Progenitor cell of endocrine pancreas (in vitro differentiated cells): ENCODE measurements at regions not wholly inside any gene's neighbourhood (a gene's known extent, or its start where the extent isn't known, plus 50 kb on each side); places are given as distances from the start of the nearest gene placed in this dataset.
"Not testable (repeated sequence)": the region's sequence is repeated elsewhere in the genome, so short reads cannot be mapped to it uniquely, and the experiment has no call there.

ENCODE experiments used
- DNase-seq: peaks from one replicate; pipeline ENCODE4 v3.0.0; 2021; ENCODE audit warnings: low spot score; ENCODE audit not compliant: unreplicated experiment
- H3K27ac Mint-ChIP-seq: 2 replicates; pipeline ENCODE4 v1.8.0; 2021; ENCODE audit warnings: mild to moderate bottlenecking, moderate library complexity, mixed read lengths
- H3K27me3 Mint-ChIP-seq: 2 replicates; pipeline ENCODE4 v1.8.0; 2021; ENCODE audit warnings: mixed read lengths
- H3K36me3 Mint-ChIP-seq: 2 replicates; pipeline ENCODE4 v1.8.0; 2022; ENCODE audit warnings: mixed read lengths; ENCODE audit not compliant: insufficient read depth
- H3K4me1 Mint-ChIP-seq: 2 replicates; pipeline ENCODE4 v1.8.0; 2021; ENCODE audit warnings: low read depth, mixed read lengths
- H3K4me3 Mint-ChIP-seq: 2 replicates; pipeline ENCODE4 v1.8.0; 2021; ENCODE audit warnings: low read depth, mild to moderate bottlenecking, moderate library complexity, mixed read lengths
- H3K9me3 Mint-ChIP-seq: 2 replicates; pipeline ENCODE4 v1.8.0; 2021; ENCODE audit warnings: low read depth, mixed read lengths
- CTCF ChIP-seq: fragments of 200-600 bp; sonication (generic); IDR thresholded peaks from one replicate; pipeline ENCODE4 v1.5.0; 2021; ENCODE audit warnings: antibody characterized with exemption, mild to moderate bottlenecking; ENCODE audit not compliant: unreplicated experiment

GRCh38 chr3:4065085-4065484 lies 238.1 kb upstream of the SETMAR start:
- peaks cover 13% of the 10 kb centered on the region for H3K9me3 Mint-ChIP-seq
- peaks cover 8% of the 10 kb centered on the region for H3K4me1 Mint-ChIP-seq
- TF ChIP-seq CTCF: no peak
- H3K27ac Mint-ChIP-seq: no peak overlapping the region
- no peak overlapping the region for H3K4me3 Mint-ChIP-seq
- DNase-seq: no peak
- no peaks in the 10 kb centered on the region for H3K27me3 Mint-ChIP-seq
- peaks cover 3% of the 10 kb centered on the region for H3K36me3 Mint-ChIP-seq

GRCh38 chr3:4065554-4065953 lies 237.6 kb upstream of the SETMAR start:
- peaks cover 5% of the 10 kb centered on the region for H3K4me1 Mint-ChIP-seq
- no peak overlapping the region for H3K4me3 Mint-ChIP-seq
- H3K27ac Mint-ChIP-seq: no peak overlapping the region
- DNase-seq: no peak
- TF ChIP-seq CTCF: no peak
- no peaks in the 10 kb centered on the region for H3K27me3 Mint-ChIP-seq
- H3K9me3 Mint-ChIP-seq: peaks cover 13% of the 10 kb centered on the region
- H3K36me3 Mint-ChIP-seq: peaks cover 3% of the 10 kb centered on the region

- no peak for TF ChIP-seq CTCF
- Mint-ChIP-seq H3K36me3 (peaks cover 6% of the 10 kb centered on the region), H3K4me1 (peaks cover 10% of the 10 kb centered on the region), H3K4me3 (no peak overlapping the region), H3K27ac (no peak overlapping the region), H3K9me3 (peaks cover 15% of the 10 kb centered on the region), H3K27me3 (no peaks in the 10 kb centered on the region)
- no peak for DNase-seq
Measured at GRCh38 chr3:4067893-4068292, 235.3 kb upstream of the SETMAR start.

- Mint-ChIP-seq H3K27me3 (no peaks in the 10 kb centered on the region), H3K4me1 (peaks cover 10% of the 10 kb centered on the region), H3K36me3 (peaks cover 7% of the 10 kb centered on the region), H3K9me3 (peaks cover 25% of the 10 kb centered on the region), H3K4me3 (no peak overlapping the region), H3K27ac (no peak overlapping the region)
- TF ChIP-seq CTCF: no peak
- DNase-seq: no peak
Measured at GRCh38 chr3:4069796-4070195, 233.4 kb upstream of the SETMAR start.

GRCh38 chr3:4071481-4072184 lies 231.5 kb upstream of the SETMAR start:
- no peak for DNase-seq
- Mint-ChIP-seq H3K4me1 (peaks cover 10% of the 10 kb centered on the region), H3K9me3 (peaks cover 34% of the 10 kb centered on the region), H3K27ac (no peak overlapping the region), H3K36me3 (peaks cover 12% of the 10 kb centered on the region), H3K4me3 (no peak overlapping the region), H3K27me3 (no peaks in the 10 kb centered on the region)
- TF ChIP-seq CTCF: no peak

GRCh38 chr3:4077278-4077677 lies 225.9 kb upstream of the SETMAR start:
- not testable (repeated sequence) for DNase-seq, H3K27me3 Mint-ChIP-seq, H3K36me3 Mint-ChIP-seq, H3K27ac Mint-ChIP-seq, H3K4me3 Mint-ChIP-seq
- peaks cover 28% of the 10 kb centered on the region for H3K9me3 Mint-ChIP-seq
- peaks cover 17% of the 10 kb centered on the region for H3K4me1 Mint-ChIP-seq
